ENCODE measurements at regions not wholly inside any gene's neighbourhood (a gene's known extent, or its start where the extent isn't known, plus 50 kb on each side); places are given as distances from the start of the nearest gene placed in this dataset.

- POLR2A ChIA-PET: no interaction called here
- H3K27ac ChIP-seq (ENCODE audit: extremely low read depth, low read depth, low read length): no peak overlapping the region
- H3K9me3 ChIP-seq (replicated peaks; ENCODE audit: control insufficient read depth, insufficient read depth, low read depth, low read length): no peaks in the 10 kb centered on the region
- intact Hi-C loops (cut with micrococcal nuclease) (no loop called here), in situ Hi-C loops (cut with MboI) (no loop called here)
- FAIRE-seq (no peak), ATAC-seq (no peak), DNase-seq (ENCODE audit: extremely low read depth in 1 of 4, low spot score in 3 of 4) (no peak)
- no peaks in the 10 kb centered on the region for H4K20me1 ChIP-seq (replicated peaks; ENCODE audit: control insufficient read depth, insufficient read depth, low read length)
- no peak overlapping the region for H2AFZ ChIP-seq (ENCODE audit: low read depth, low read length)
- no peak overlapping the region for H3K4me3 ChIP-seq
- H3K4me2 ChIP-seq (ENCODE audit: insufficient read depth, low read length): no peak overlapping the region
- BruUV-seq (replicated peaks): no TSS peak
- TF ChIP-seq ZNF551 (CRISPR knock-in tag; IDR thresholded peaks at IDR 0.05): no peak
- TF ChIP-seq STAT5B (CRISPR knock-in tag; IDR thresholded peaks at IDR 0.05): no peak
- TF ChIP-seq MIER1 (IDR thresholded peaks at IDR 0.05; ENCODE audit: low read depth): no peak
- no peak for TF ChIP-seq ZNF764 (CRISPR knock-in tag; IDR thresholded peaks at IDR 0.05; ENCODE audit: low read depth)
- TF ChIP-seq RFX1 (IDR thresholded peaks at IDR 0.05): peak; percentile 20; the same call in 1 of the 2 replicates
- TF ChIP-seq NFIC (IDR thresholded peaks at IDR 0.05): peak; percentile 63
- no peaks in the 10 kb centered on the region for H3K9me1 ChIP-seq (ENCODE audit: control insufficient read depth, insufficient read depth, low read length)
- 9% methylated on average over 17 of the region's 24 CpGs for WGBS (ENCODE audit: insufficient coverage, low coverage, missing lambda C conversion rate)
- H3K27me3 ChIP-seq (ENCODE audit: control insufficient read depth in 2 of 2, insufficient read depth in 2 of 2, low read length in 2 of 2): peaks cover under 1 to 41% of the 10 kb centered on the region in 2 experiments; a peak in 3 of 5 replicates
- H3K4me1 ChIP-seq (replicated peaks in 1 of 2; ENCODE audit: control insufficient read depth in 2 of 2, insufficient read depth in 2 of 2, low read length in 2 of 2): no peaks in the 10 kb centered on the region
- H3K9ac ChIP-seq (ENCODE audit: insufficient read depth in 1 of 2, low read depth in 2 of 2, low read length in 2 of 2): no peak overlapping the region
- H3K79me2 ChIP-seq (ENCODE audit: control insufficient read depth, insufficient read depth, low read length): no peaks in the 10 kb centered on the region
- no peaks in the 10 kb centered on the region for H3K36me3 ChIP-seq (ENCODE audit: control insufficient read depth, insufficient read depth, low read length)
- CTCF ChIA-PET (ENCODE audit: low intra/inter-chr PET ratio): no interaction called here
Observed at GRCh38 chr22:44586999-44587736, 89.1 kb upstream of the RTL6 start.

All from K562 (cell line).